ENCODE measurements at regions not wholly inside any gene's neighbourhood (a gene's known extent, or its start where the extent isn't known, plus 50 kb on each side); places are given as distances from the start of the nearest gene placed in this dataset.

DNA sequence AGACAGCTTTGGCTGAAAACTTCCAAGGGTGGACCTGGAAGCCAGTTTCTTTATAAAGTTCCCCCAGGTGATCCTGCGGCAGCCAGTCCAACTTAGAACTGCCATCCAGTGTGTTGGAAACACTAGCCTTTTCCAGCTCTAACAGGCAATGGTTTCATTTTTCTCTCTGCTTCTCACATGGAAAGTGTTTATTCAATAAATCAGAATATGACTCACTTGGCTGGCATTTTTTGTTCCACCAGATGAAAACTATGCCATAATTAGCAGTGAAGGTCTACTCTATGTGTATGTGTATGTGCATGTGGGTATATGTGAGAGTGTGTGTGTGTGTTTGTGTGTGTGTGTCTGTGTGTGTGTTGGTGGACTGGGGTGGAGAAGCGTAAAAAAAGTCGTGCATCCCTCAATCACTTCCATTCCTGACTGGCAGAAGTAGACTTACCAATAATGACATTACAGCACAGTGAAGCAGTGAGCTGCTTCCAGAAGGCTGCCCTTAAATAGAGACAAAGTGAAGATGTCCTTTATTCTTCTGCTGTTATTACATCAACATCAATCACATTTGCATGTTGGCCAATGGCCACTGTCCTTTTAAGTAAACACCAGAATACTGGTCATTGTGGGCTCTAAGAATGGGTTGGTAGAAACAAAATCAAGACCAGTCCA, 90.9 kb upstream of the SETBP1 start:
- H3K36me3 ChIP-seq (ENCODE audit: control insufficient read depth in 2 of 2, insufficient read depth in 1 of 2, low read length in 2 of 2) = no peaks in the 10 kb centered on the region
- H3K9me3 ChIP-seq (ENCODE audit: control insufficient read depth, insufficient read depth, low read depth, low read length) = no peaks in the 10 kb centered on the region
- no peaks in the 10 kb centered on the region; the same call in 1 of the 2 replicates for H3K4me1 ChIP-seq (ENCODE audit: control insufficient read depth, insufficient read depth, low read length)
- H3K4me3 ChIP-seq (ENCODE audit: low read depth, low read length) = no peak overlapping the region
- ChIA-PET POLR2A (no interaction called here), CTCF (interaction anchor here (1.1 kb wide), 1 partner anchor 11 kb away, joined by 4 read pairs; no protein-coding TSS in a partner anchor)
- H3K27ac ChIP-seq (ENCODE audit: extremely low read depth, low read depth, low read length) = no peak overlapping the region
- TF ChIP-seq ZNF549 (tag by site-specific recombination; IDR thresholded peaks at IDR 0.05) = no peak
- TF ChIP-seq ZNF571 (tag by site-specific recombination; IDR thresholded peaks at IDR 0.05) = no peak
- 0 out of 2 replicates have a peak, but pooled peaks have one; percentile 56 for TF ChIP-seq ZFP37 (tag by site-specific recombination; IDR thresholded peaks at IDR 0.05)
- TF ChIP-seq, protein P1, sequence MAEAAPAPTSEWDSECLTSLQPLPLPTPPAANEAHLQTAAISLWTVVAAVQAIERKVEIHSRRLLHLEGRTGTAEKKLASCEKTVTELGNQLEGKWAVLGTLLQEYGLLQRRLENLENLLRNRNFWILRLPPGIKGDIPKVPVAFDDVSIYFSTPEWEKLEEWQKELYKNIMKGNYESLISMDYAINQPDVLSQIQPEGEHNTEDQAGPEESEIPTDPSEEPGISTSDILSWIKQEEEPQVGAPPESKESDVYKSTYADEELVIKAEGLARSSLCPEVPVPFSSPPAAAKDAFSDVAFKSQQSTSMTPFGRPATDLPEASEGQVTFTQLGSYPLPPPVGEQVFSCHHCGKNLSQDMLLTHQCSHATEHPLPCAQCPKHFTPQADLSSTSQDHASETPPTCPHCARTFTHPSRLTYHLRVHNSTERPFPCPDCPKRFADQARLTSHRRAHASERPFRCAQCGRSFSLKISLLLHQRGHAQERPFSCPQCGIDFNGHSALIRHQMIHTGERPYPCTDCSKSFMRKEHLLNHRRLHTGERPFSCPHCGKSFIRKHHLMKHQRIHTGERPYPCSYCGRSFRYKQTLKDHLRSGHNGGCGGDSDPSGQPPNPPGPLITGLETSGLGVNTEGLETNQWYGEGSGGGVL (tag by site-specific recombination; IDR thresholded peaks at IDR 0.05) = peak; percentile 68
- TF ChIP-seq YY1 (tag by site-specific recombination; IDR thresholded peaks at IDR 0.05) = no peak
- peak; percentile 74 for TF ChIP-seq ZNF133 (tag by site-specific recombination; IDR thresholded peaks at IDR 0.05)
- TF ChIP-seq ZNF146 (tag by site-specific recombination; IDR thresholded peaks at IDR 0.05) = no peak
- TF ChIP-seq, protein P2, sequence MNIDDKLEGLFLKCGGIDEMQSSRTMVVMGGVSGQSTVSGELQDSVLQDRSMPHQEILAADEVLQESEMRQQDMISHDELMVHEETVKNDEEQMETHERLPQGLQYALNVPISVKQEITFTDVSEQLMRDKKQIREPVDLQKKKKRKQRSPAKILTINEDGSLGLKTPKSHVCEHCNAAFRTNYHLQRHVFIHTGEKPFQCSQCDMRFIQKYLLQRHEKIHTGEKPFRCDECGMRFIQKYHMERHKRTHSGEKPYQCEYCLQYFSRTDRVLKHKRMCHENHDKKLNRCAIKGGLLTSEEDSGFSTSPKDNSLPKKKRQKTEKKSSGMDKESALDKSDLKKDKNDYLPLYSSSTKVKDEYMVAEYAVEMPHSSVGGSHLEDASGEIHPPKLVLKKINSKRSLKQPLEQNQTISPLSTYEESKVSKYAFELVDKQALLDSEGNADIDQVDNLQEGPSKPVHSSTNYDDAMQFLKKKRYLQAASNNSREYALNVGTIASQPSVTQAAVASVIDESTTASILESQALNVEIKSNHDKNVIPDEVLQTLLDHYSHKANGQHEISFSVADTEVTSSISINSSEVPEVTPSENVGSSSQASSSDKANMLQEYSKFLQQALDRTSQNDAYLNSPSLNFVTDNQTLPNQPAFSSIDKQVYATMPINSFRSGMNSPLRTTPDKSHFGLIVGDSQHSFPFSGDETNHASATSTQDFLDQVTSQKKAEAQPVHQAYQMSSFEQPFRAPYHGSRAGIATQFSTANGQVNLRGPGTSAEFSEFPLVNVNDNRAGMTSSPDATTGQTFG (tag by site-specific recombination; IDR thresholded peaks at IDR 0.05; ENCODE audit: borderline replicate concordance) = no peak
- no peak for TF ChIP-seq ZNF121 (tag by site-specific recombination; IDR thresholded peaks at IDR 0.05)
- TF ChIP-seq, protein P3, sequence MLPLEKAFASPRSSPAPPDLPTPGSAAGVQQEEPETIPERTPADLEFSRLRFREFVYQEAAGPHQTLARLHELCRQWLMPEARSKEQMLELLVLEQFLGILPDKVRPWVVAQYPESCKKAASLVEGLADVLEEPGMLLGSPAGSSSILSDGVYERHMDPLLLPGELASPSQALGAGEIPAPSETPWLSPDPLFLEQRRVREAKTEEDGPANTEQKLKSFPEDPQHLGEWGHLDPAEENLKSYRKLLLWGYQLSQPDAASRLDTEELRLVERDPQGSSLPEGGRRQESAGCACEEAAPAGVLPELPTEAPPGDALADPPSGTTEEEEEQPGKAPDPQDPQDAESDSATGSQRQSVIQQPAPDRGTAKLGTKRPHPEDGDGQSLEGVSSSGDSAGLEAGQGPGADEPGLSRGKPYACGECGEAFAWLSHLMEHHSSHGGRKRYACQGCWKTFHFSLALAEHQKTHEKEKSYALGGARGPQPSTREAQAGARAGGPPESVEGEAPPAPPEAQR (tag by site-specific recombination; IDR thresholded peaks at IDR 0.05) = no peak
- TF ChIP-seq, protein P4, sequence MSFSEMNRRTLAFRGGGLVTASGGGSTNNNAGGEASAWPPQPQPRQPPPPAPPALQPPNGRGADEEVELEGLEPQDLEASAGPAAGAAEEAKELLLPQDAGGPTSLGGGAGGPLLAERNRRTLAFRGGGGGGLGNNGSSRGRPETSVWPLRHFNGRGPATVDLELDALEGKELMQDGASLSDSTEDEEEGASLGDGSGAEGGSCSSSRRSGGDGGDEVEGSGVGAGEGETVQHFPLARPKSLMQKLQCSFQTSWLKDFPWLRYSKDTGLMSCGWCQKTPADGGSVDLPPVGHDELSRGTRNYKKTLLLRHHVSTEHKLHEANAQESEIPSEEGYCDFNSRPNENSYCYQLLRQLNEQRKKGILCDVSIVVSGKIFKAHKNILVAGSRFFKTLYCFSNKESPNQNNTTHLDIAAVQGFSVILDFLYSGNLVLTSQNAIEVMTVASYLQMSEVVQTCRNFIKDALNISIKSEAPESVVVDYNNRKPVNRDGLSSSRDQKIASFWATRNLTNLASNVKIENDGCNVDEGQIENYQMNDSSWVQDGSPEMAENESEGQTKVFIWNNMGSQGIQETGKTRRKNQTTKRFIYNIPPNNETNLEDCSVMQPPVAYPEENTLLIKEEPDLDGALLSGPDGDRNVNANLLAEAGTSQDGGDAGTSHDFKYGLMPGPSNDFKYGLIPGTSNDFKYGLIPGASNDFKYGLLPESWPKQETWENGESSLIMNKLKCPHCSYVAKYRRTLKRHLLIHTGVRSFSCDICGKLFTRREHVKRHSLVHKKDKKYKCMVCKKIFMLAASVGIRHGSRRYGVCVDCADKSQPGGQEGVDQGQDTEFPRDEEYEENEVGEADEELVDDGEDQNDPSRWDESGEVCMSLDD (tag by site-specific recombination; IDR thresholded peaks at IDR 0.05) = 0 out of 2 replicates have a peak, but pooled peaks have one; percentile 20
- TF ChIP-seq ZNF404 (tag by site-specific recombination; IDR thresholded peaks at IDR 0.05) = no peak
- TF ChIP-seq, protein P5, sequence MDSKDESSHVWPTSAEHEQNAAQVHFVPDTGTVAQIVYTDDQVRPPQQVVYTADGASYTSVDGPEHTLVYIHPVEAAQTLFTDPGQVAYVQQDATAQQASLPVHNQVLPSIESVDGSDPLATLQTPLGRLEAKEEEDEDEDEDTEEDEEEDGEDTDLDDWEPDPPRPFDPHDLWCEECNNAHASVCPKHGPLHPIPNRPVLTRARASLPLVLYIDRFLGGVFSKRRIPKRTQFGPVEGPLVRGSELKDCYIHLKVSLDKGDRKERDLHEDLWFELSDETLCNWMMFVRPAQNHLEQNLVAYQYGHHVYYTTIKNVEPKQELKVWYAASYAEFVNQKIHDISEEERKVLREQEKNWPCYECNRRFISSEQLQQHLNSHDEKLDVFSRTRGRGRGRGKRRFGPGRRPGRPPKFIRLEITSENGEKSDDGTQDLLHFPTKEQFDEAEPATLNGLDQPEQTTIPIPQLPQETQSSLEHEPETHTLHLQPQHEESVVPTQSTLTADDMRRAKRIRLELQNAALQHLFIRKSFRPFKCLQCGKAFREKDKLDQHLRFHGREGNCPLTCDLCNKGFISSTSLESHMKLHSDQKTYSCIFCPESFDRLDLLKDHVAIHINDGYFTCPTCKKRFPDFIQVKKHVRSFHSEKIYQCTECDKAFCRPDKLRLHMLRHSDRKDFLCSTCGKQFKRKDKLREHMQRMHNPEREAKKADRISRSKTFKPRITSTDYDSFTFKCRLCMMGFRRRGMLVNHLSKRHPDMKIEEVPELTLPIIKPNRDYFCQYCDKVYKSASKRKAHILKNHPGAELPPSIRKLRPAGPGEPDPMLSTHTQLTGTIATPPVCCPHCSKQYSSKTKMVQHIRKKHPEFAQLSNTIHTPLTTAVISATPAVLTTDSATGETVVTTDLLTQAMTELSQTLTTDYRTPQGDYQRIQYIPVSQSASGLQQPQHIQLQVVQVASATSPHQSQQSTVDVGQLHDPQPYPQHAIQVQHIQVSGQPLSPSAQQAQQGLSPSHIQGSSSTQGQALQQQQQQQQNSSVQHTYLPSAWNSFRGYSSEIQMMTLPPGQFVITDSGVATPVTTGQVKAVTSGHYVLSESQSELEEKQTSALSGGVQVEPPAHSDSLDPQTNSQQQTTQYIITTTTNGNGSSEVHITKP (tag by site-specific recombination; IDR thresholded peaks at IDR 0.05) = 0 out of 2 replicates have a peak, but pooled peaks have one; percentile 20
- TF ChIP-seq ZNF248 (tag by site-specific recombination; IDR thresholded peaks at IDR 0.05) = no peak
- TF ChIP-seq, protein P6, sequence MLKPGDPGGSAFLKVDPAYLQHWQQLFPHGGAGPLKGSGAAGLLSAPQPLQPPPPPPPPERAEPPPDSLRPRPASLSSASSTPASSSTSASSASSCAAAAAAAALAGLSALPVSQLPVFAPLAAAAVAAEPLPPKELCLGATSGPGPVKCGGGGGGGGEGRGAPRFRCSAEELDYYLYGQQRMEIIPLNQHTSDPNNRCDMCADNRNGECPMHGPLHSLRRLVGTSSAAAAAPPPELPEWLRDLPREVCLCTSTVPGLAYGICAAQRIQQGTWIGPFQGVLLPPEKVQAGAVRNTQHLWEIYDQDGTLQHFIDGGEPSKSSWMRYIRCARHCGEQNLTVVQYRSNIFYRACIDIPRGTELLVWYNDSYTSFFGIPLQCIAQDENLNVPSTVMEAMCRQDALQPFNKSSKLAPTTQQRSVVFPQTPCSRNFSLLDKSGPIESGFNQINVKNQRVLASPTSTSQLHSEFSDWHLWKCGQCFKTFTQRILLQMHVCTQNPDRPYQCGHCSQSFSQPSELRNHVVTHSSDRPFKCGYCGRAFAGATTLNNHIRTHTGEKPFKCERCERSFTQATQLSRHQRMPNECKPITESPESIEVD (tag by site-specific recombination; IDR thresholded peaks at IDR 0.05) = no peak
- TF ChIP-seq, protein P7, sequence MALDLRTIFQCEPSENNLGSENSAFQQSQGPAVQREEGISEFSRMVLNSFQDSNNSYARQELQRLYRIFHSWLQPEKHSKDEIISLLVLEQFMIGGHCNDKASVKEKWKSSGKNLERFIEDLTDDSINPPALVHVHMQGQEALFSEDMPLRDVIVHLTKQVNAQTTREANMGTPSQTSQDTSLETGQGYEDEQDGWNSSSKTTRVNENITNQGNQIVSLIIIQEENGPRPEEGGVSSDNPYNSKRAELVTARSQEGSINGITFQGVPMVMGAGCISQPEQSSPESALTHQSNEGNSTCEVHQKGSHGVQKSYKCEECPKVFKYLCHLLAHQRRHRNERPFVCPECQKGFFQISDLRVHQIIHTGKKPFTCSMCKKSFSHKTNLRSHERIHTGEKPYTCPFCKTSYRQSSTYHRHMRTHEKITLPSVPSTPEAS (tag by site-specific recombination; IDR thresholded peaks at IDR 0.05) = 0 out of 2 replicates have a peak, but pooled peaks have one; percentile 42
- 0 out of 2 replicates have a peak, but pooled peaks have one; percentile 22 for TF ChIP-seq GFI1B (tag by site-specific recombination; IDR thresholded peaks at IDR 0.05)
- TF ChIP-seq SP7 (tag by site-specific recombination; IDR thresholded peaks at IDR 0.05) = 0 out of 2 replicates have a peak, but pooled peaks have one; percentile 40
- TF ChIP-seq, protein P8, sequence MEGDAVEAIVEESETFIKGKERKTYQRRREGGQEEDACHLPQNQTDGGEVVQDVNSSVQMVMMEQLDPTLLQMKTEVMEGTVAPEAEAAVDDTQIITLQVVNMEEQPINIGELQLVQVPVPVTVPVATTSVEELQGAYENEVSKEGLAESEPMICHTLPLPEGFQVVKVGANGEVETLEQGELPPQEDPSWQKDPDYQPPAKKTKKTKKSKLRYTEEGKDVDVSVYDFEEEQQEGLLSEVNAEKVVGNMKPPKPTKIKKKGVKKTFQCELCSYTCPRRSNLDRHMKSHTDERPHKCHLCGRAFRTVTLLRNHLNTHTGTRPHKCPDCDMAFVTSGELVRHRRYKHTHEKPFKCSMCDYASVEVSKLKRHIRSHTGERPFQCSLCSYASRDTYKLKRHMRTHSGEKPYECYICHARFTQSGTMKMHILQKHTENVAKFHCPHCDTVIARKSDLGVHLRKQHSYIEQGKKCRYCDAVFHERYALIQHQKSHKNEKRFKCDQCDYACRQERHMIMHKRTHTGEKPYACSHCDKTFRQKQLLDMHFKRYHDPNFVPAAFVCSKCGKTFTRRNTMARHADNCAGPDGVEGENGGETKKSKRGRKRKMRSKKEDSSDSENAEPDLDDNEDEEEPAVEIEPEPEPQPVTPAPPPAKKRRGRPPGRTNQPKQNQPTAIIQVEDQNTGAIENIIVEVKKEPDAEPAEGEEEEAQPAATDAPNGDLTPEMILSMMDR (tag by site-specific recombination; IDR thresholded peaks at IDR 0.05) = no peak

Measured in HEK293 (cell line).